Inferior parietal cortex (tissue), 1 donor: ENCODE measurements at regions not wholly inside any gene's neighbourhood (a gene's known extent, or its start where the extent isn't known, plus 50 kb on each side); places are given as distances from the start of the nearest gene placed in this dataset.
A peak's percentile ranks its signal among the peaks of the same experiment; 100 is the strongest.

Source experiments
- DNase-seq: peaks from one replicate; pipeline ENCODE4 v3.0.0-alpha.2; 2016; ENCODE audit errors: extremely low spot score

GRCh38 chr21:39124681-39125251 is 58.5 kb downstream of the PSMG1 start:
- DNase-seq, result no peak

GRCh38 chr21:39123375-39123774 is 59.9 kb downstream of the PSMG1 start:
- no peak for DNase-seq

GRCh38 chr21:39121600-39122355 is 61.5 kb downstream of the PSMG1 start:
- no peak for DNase-seq

GRCh38 chr21:39120876-39121599 is 62.2 kb downstream of the PSMG1 start:
- DNase-seq, result no peak

- no peak for DNase-seq
These were observed 63.4 kb downstream of the PSMG1 start for GRCh38 chr21:39119891-39120290.

GRCh38 chr21:39118604-39119215 is 64.5 kb downstream of the PSMG1 start:
- no peak for DNase-seq

- DNase-seq, result no peak
These were observed 65.2 kb downstream of the PSMG1 start for GRCh38 chr21:39118061-39118460.

- no peak for DNase-seq
These were observed 65.7 kb downstream of the PSMG1 start for GRCh38 chr21:39117440-39117970.

GRCh38 chr21:39116761-39117439 is 66.4 kb downstream of the PSMG1 start:
- DNase-seq, result no peak

- DNase-seq, result no peak
These were observed 67.5 kb downstream of the PSMG1 start for GRCh38 chr21:39115576-39116235.

GRCh38 chr21:39114871-39115575 is 68.2 kb downstream of the PSMG1 start:
- DNase-seq, result no peak

GRCh38 chr21:39111931-39112550 is 71.2 kb downstream of the PSMG1 start:
- peak; percentile 56 for DNase-seq

- no peak for DNase-seq
These were observed 72.8 kb downstream of the PSMG1 start for GRCh38 chr21:39110431-39110830.

GRCh38 chr21:39109596-39110210 is 73.5 kb downstream of the PSMG1 start:
- DNase-seq, result no peak

GRCh38 chr21:39109163-39109530 is 74.1 kb downstream of the PSMG1 start:
- DNase-seq, result no peak

GRCh38 chr21:39108291-39109162 is 74.7 kb downstream of the PSMG1 start:
- DNase-seq, result no peak

- no peak for DNase-seq
These were observed 75.5 kb downstream of the PSMG1 start for GRCh38 chr21:39107739-39108138.

GRCh38 chr21:39106881-39107462 is 76.3 kb downstream of the PSMG1 start:
- DNase-seq, result no peak
